ENCODE measurements at regions not wholly inside any gene's neighbourhood (a gene's known extent, or its start where the extent isn't known, plus 50 kb on each side); places are given as distances from the start of the nearest gene placed in this dataset.

DNA sequence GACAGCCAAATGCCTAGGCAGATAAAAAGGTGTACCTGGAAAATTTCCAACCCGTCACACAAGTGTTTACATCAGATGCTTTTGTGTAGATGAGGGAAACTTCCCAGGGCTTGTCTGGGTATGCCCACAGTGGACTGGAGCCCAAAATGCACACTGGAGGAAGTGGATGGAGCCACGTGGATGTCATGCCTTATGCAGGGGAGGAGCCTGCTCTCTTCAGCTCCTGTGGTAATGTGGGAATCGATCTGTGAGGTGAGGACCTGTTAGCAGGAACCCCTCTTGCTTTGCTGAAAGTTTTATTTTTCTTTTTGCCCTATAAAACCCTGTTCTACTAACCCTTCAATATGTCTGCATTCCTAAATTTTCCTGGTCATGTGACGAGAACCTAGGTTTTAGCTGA lies 439.2 kb upstream of the CDH9 start:
- Mint-ChIP-seq H3K27ac (no peak overlapping the region), H3K4me3 (no peak overlapping the region), H3K4me1 (ENCODE audit: low read depth) (no peaks in the 10 kb centered on the region), H3K36me3 (ENCODE audit: low read depth) (no peaks in the 10 kb centered on the region), H3K27me3 (no peaks in the 10 kb centered on the region), H3K9me3 (peaks cover 15% of the 10 kb centered on the region)
- intact Hi-C loops (cut with micrococcal nuclease), result no loop called here
- ATAC-seq (no peak), DNase-seq (no peak)
- TF ChIP-seq, protein P1, sequence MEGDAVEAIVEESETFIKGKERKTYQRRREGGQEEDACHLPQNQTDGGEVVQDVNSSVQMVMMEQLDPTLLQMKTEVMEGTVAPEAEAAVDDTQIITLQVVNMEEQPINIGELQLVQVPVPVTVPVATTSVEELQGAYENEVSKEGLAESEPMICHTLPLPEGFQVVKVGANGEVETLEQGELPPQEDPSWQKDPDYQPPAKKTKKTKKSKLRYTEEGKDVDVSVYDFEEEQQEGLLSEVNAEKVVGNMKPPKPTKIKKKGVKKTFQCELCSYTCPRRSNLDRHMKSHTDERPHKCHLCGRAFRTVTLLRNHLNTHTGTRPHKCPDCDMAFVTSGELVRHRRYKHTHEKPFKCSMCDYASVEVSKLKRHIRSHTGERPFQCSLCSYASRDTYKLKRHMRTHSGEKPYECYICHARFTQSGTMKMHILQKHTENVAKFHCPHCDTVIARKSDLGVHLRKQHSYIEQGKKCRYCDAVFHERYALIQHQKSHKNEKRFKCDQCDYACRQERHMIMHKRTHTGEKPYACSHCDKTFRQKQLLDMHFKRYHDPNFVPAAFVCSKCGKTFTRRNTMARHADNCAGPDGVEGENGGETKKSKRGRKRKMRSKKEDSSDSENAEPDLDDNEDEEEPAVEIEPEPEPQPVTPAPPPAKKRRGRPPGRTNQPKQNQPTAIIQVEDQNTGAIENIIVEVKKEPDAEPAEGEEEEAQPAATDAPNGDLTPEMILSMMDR (IDR thresholded peaks at IDR 0.05), result no peak
- POLR2A ChIA-PET, result no interaction called here
- CTCF ChIA-PET, result no interaction called here

- intact Hi-C loops (cut with micrococcal nuclease), result no loop called here
These were observed 438.1 kb upstream of the CDH9 start for GRCh38 chr5:27476356-27476988.

DNA sequence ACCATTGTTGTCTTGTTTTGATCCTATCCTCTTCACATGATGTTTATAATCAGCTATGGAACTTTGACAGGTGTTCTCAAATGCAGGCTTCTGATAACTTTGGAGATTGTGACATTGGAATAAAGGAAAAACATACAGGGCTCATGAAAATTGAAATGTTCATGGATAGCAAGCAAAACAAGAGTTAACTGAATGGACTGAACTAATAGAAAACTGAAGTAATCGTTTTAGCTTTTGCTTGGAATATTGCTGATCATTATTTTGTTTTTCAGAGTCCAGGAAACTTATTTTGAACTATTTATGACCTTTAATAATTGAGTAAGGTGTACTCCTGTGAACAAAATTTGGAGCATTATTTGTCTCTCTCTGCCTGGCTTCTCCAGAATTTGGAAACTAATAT lies 436.7 kb upstream of the CDH9 start:
- ChIA-PET POLR2A (no interaction called here), CTCF (no interaction called here)
- Mint-ChIP-seq H3K9me3 (peaks cover 14% of the 10 kb centered on the region), H3K4me3 (no peak overlapping the region), H3K27me3 (no peaks in the 10 kb centered on the region), H3K27ac (no peak overlapping the region), H3K4me1 (ENCODE audit: low read depth) (no peaks in the 10 kb centered on the region), H3K36me3 (ENCODE audit: low read depth) (no peaks in the 10 kb centered on the region)
- TF ChIP-seq, protein P1 (IDR thresholded peaks at IDR 0.05), result no peak
- DNase-seq (no peak), ATAC-seq (no peak)
- intact Hi-C loops (cut with micrococcal nuclease), result no loop called here

More at GRCh38 chr5:27476356-27476988, 438.1 kb upstream of the CDH9 start:
- ChIA-PET CTCF (no interaction called here), POLR2A (no interaction called here)
- H3K27me3 Mint-ChIP-seq, result no peaks in the 10 kb centered on the region
- no peak overlapping the region for H3K27ac Mint-ChIP-seq
- H3K36me3 Mint-ChIP-seq (ENCODE audit: low read depth), result no peaks in the 10 kb centered on the region
- H3K4me1 Mint-ChIP-seq (ENCODE audit: low read depth), result no peaks in the 10 kb centered on the region
- TF ChIP-seq, protein P1 (IDR thresholded peaks at IDR 0.05), result no peak
- no peak overlapping the region for H3K4me3 Mint-ChIP-seq
- peaks cover 16% of the 10 kb centered on the region for H3K9me3 Mint-ChIP-seq
- ATAC-seq (no peak), DNase-seq (no peak)

GRCh38 chr5:27474395-27474794 lies 436.0 kb upstream of the CDH9 start:
- peaks cover 14% of the 10 kb centered on the region for H3K9me3 Mint-ChIP-seq
- DNase-seq, result no peak
- no peaks in the 10 kb centered on the region for H3K36me3 Mint-ChIP-seq (ENCODE audit: low read depth)
- ChIA-PET CTCF (no interaction called here), POLR2A (no interaction called here)
- H3K4me1 Mint-ChIP-seq (ENCODE audit: low read depth), result no peaks in the 10 kb centered on the region
- no peaks in the 10 kb centered on the region for H3K27me3 Mint-ChIP-seq
- intact Hi-C loops (cut with micrococcal nuclease), result no loop called here
- ATAC-seq, result no peak
- TF ChIP-seq, protein P1 (IDR thresholded peaks at IDR 0.05), result no peak
- H3K27ac Mint-ChIP-seq, result no peak overlapping the region
- no peak overlapping the region for H3K4me3 Mint-ChIP-seq

DNA sequence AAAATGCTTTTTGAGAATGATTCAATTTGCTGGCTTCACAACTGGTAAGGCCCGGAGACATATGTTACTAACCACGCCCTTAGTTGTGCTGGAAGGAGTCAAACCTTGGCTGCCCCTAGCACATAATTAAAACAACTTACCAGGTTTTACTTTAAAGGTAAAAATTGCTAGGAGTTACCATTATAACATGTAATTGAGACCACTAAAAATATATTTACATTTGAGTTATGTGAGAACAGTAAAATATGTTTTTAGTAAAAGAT lies 435.6 kb upstream of the CDH9 start:
- ATAC-seq, result no peak
- peaks cover 14% of the 10 kb centered on the region for H3K9me3 Mint-ChIP-seq
- TF ChIP-seq, protein P1 (IDR thresholded peaks at IDR 0.05), result no peak
- intact Hi-C loops (cut with micrococcal nuclease), result no loop called here
- H3K36me3 Mint-ChIP-seq (ENCODE audit: low read depth), result no peaks in the 10 kb centered on the region
- H3K27ac Mint-ChIP-seq, result no peak overlapping the region
- no peaks in the 10 kb centered on the region for H3K4me1 Mint-ChIP-seq (ENCODE audit: low read depth)
- no peaks in the 10 kb centered on the region for H3K27me3 Mint-ChIP-seq
- H3K4me3 Mint-ChIP-seq, result no peak overlapping the region
- ChIA-PET CTCF (no interaction called here), POLR2A (no interaction called here)
- DNase-seq, result no peak
